ENCODE measurements at regions not wholly inside any gene's neighbourhood (a gene's known extent, or its start where the extent isn't known, plus 50 kb on each side); places are given as distances from the start of the nearest gene placed in this dataset.

GRCh38 chr9:134242706-134243105, 78.3 kb upstream of the RNU6ATAC start:
- DNase-seq (ENCODE audit: low read depth, low spot score) (no peak), FAIRE-seq (no peak)
- H3K36me3 ChIP-seq (ENCODE audit: control insufficient read depth in 2 of 2, extremely low read depth in 1 of 2, insufficient read depth in 2 of 2, low read length in 2 of 2): no peaks in the 10 kb centered on the region
- no peaks in the 10 kb centered on the region for H3K9me1 ChIP-seq (ENCODE audit: control insufficient read depth, extremely low read depth, insufficient read depth, low read length)
- peaks cover 30% of the 10 kb centered on the region for H3K27me3 ChIP-seq (ENCODE audit: control insufficient read depth, extremely low read depth, insufficient read depth, low read length)
- no peak overlapping the region for H3K4me3 ChIP-seq (ENCODE audit: control insufficient read depth in 2 of 3, extremely low read depth in 1 of 3, insufficient read depth in 2 of 3, low read depth in 1 of 3, low read length in 3 of 3)
- no peaks in the 10 kb centered on the region for H4K20me1 ChIP-seq (ENCODE audit: control insufficient read depth, extremely low read depth, insufficient read depth, low read length)
- H3K4me1 ChIP-seq (ENCODE audit: control insufficient read depth, extremely low read depth, insufficient read depth, low read length): no peaks in the 10 kb centered on the region
- no peaks in the 10 kb centered on the region for H3K9me3 ChIP-seq (ENCODE audit: control insufficient read depth, low read depth, low read length)
- dilution Hi-C loops (cut with MboI; ENCODE audit: extremely low pct_ligation_motif_present, low sequenced_read_pairs): no loop called here
- no peaks in the 10 kb centered on the region for H3K79me2 ChIP-seq (ENCODE audit: control insufficient read depth, insufficient read depth, low read length)
- TF ChIP-seq EZH2 (IDR thresholded peaks at IDR 0.05; ENCODE audit: low read length): no peak
- TF ChIP-seq CTCF (optimal IDR thresholded peaks at IDR 0.05 in 1 of 3, IDR thresholded peaks at IDR 0.05 in 1 of 3, conservative IDR thresholded peaks at IDR 0.05 in 1 of 3; ENCODE audit: extremely low read depth in 1 of 3, insufficient read depth in 2 of 3, low read length in 3 of 3): no peak
- H3K27ac ChIP-seq (ENCODE audit: control insufficient read depth, insufficient read depth, low read length): no peak overlapping the region
- H3K4me2 ChIP-seq (ENCODE audit: control insufficient read depth, extremely low read depth, insufficient read depth, low read depth, low read length): no peak overlapping the region
- H3K9ac ChIP-seq (ENCODE audit: control insufficient read depth, extremely low read depth, insufficient read depth, low read length): no peak overlapping the region
- no peak overlapping the region for H2AFZ ChIP-seq (ENCODE audit: control insufficient read depth, low read length)

GRCh38 chr9:134243778-134244467, 79.6 kb upstream of the RNU6ATAC start:
- H4K20me1 ChIP-seq (ENCODE audit: control insufficient read depth, extremely low read depth, insufficient read depth, low read length): no peaks in the 10 kb centered on the region
- dilution Hi-C loops (cut with MboI; ENCODE audit: extremely low pct_ligation_motif_present, low sequenced_read_pairs): no loop called here
- TF ChIP-seq CTCF (optimal IDR thresholded peaks at IDR 0.05 in 1 of 3, IDR thresholded peaks at IDR 0.05 in 1 of 3, conservative IDR thresholded peaks at IDR 0.05 in 1 of 3; ENCODE audit: extremely low read depth in 1 of 3, insufficient read depth in 2 of 3, low read length in 3 of 3): no peak
- TF ChIP-seq EZH2 (IDR thresholded peaks at IDR 0.05; ENCODE audit: low read length): peak; percentile 10
- no peak for DNase-seq (ENCODE audit: low read depth, low spot score)
- peaks cover 2% of the 10 kb centered on the region for H3K9me3 ChIP-seq (ENCODE audit: control insufficient read depth, low read depth, low read length)
- H3K4me1 ChIP-seq (ENCODE audit: control insufficient read depth, extremely low read depth, insufficient read depth, low read length): no peaks in the 10 kb centered on the region
- H3K27me3 ChIP-seq (ENCODE audit: control insufficient read depth, extremely low read depth, insufficient read depth, low read length): peaks cover 30% of the 10 kb centered on the region
- no peaks in the 10 kb centered on the region for H3K9me1 ChIP-seq (ENCODE audit: control insufficient read depth, extremely low read depth, insufficient read depth, low read length)
- H3K4me3 ChIP-seq (ENCODE audit: control insufficient read depth in 2 of 3, extremely low read depth in 1 of 3, insufficient read depth in 2 of 3, low read depth in 1 of 3, low read length in 3 of 3): no peak overlapping the region
- H3K9ac ChIP-seq (ENCODE audit: control insufficient read depth, extremely low read depth, insufficient read depth, low read length): no peak overlapping the region
- H2AFZ ChIP-seq (ENCODE audit: control insufficient read depth, low read length): no peak overlapping the region
- no peak for FAIRE-seq
- H3K4me2 ChIP-seq (ENCODE audit: control insufficient read depth, extremely low read depth, insufficient read depth, low read depth, low read length): no peak overlapping the region
- no peaks in the 10 kb centered on the region for H3K36me3 ChIP-seq (ENCODE audit: control insufficient read depth in 2 of 2, extremely low read depth in 1 of 2, insufficient read depth in 2 of 2, low read length in 2 of 2)
- H3K27ac ChIP-seq (ENCODE audit: control insufficient read depth, insufficient read depth, low read length): no peak overlapping the region
- H3K79me2 ChIP-seq (ENCODE audit: control insufficient read depth, insufficient read depth, low read length): no peaks in the 10 kb centered on the region

All from keratinocyte (primary cell).